SK-N-SH (cell line): ENCODE measurements at regions not wholly inside any gene's neighbourhood (a gene's known extent, or its start where the extent isn't known, plus 50 kb on each side); places are given as distances from the start of the nearest gene placed in this dataset.

Source experiments
- CTCF ChIA-PET: fragments of 300-600, 350-600 bp; formaldehyde crosslinking; extraction: SDS; loops from one replicate; lab custom pipeline; 2021; lab: Yijun Ruan, JAX
- POLR2A ChIA-PET: fragments of 350-600 bp; sonication (Branson Sonifier 250); formaldehyde crosslinking; extraction: SDS; loops from one replicate; lab custom pipeline; 2020; ENCODE audit warnings: antibody characterized with exemption, inconsistent platforms; lab: Yijun Ruan, JAX
- DNase-seq: peaks from one replicate; pipeline ENCODE4 v3.0.0; 2012
- H2AFZ ChIP-seq: fragments of 200-600 bp; sonication (generic); 2 replicates; pipeline ENCODE4 v1.8.1; 2016; ENCODE audit warnings: antibody characterized with exemption, mild to moderate bottlenecking, low read depth
- H3F3A ChIP-seq: fragments of 200-600 bp; sonication (generic); replicated peaks from 2 replicates; pipeline ENCODE3; 2016; ENCODE audit warnings: antibody characterized with exemption, mild to moderate bottlenecking; ENCODE audit not compliant: insufficient read depth
- H3K27ac ChIP-seq, 2 experiments: fragments of 200-500 bp in 1 of 2; fragments of 200-600 bp in 1 of 2; sonication (Bioruptor generic) in 1 of 2; sonication (generic), shearing (Covaris generic) in 1 of 2; 2 replicates each; pipeline versions ENCODE4 v1.5.1 to v1.6.1; 2014 to 2016; ENCODE audit warnings: low read depth in 2 of 2, inconsistent platforms in 1 of 2, low read length in 1 of 2, mild to moderate bottlenecking in 1 of 2, mixed read lengths in 1 of 2
- H3K27me3 ChIP-seq: fragments of 200-600 bp; sonication (generic), shearing (Covaris generic); 2 replicates; pipeline ENCODE4 v1.6.1; 2016; ENCODE audit warnings: mixed run types; ENCODE audit not compliant: insufficient read depth
- H3K36me3 ChIP-seq, 2 experiments: fragments of 200-500 bp in 1 of 2; fragments of 200-600 bp in 1 of 2; sonication (Bioruptor generic) in 1 of 2; sonication (generic) in 1 of 2; replicated peaks in 1 of 2; 2 replicates each; pipeline versions ENCODE3 to v1.5.1; 2014 to 2016; ENCODE audit warnings: low read length in 1 of 2, mild to moderate bottlenecking in 1 of 2; ENCODE audit not compliant: insufficient read depth in 2 of 2, control insufficient read depth in 1 of 2
- H3K4me1 ChIP-seq, 2 experiments: fragments of 200-500 bp in 1 of 2; fragments of 200-600 bp in 1 of 2; sonication (Bioruptor generic) in 1 of 2; sonication (generic), shearing (Covaris generic) in 1 of 2; 2 replicates each; pipeline versions ENCODE4 v1.5.1 to v1.6.1; 2014 to 2016; ENCODE audit warnings: low read depth in 1 of 2, low read length in 1 of 2, mixed run types in 1 of 2; ENCODE audit not compliant: insufficient read depth in 2 of 2, control insufficient read depth in 1 of 2
- H3K4me2 ChIP-seq: fragments of 200-600 bp; sonication (generic), shearing (Covaris generic); 2 replicates; pipeline ENCODE4 v1.6.1; 2017; ENCODE audit warnings: mixed run types
- H3K4me3 ChIP-seq, 2 experiments: fragments of 200-500 bp in 1 of 2; fragments of 200-600 bp in 1 of 2; sonication (Bioruptor generic) in 1 of 2; sonication (generic), shearing (Covaris generic) in 1 of 2; 2 replicates each; pipeline versions ENCODE4 v1.5.1 to v1.8.1; 2014 to 2016; ENCODE audit warnings: low read depth in 2 of 2, inconsistent platforms in 1 of 2, low read length in 1 of 2, mild to moderate bottlenecking in 1 of 2, mixed read lengths in 1 of 2, moderate library complexity in 1 of 2
- H3K79me2 ChIP-seq: fragments of 200-600 bp; sonication (generic); 2 replicates; pipeline ENCODE4 v1.8.1; 2017; ENCODE audit warnings: mild to moderate bottlenecking; ENCODE audit not compliant: insufficient read depth
- H3K9ac ChIP-seq: fragments of 200-600 bp; sonication (generic); 2 replicates; pipeline ENCODE4 v1.6.1; 2017; ENCODE audit warnings: mixed run types
- H3K9me2 ChIP-seq: fragments of 200-600 bp; sonication (generic); 2 replicates; pipeline ENCODE4 v1.6.1; 2017; ENCODE audit warnings: mixed run types
- H3K9me3 ChIP-seq: fragments of 200-600 bp; sonication (generic); 2 replicates; pipeline ENCODE4 v1.6.1; 2017; ENCODE audit warnings: mixed run types, mild to moderate bottlenecking, moderate library complexity
- H4K20me1 ChIP-seq: fragments of 200-600 bp; sonication (generic); 2 replicates; pipeline ENCODE4 v1.6.1; 2017; ENCODE audit warnings: mild to moderate bottlenecking, mixed run types; ENCODE audit not compliant: insufficient read depth
- CTCF ChIP-seq: fragments of 200-600 bp; sonication (generic); IDR thresholded peaks from 2 replicates; pipeline ENCODE4 v1.6.1; 2017; ENCODE audit warnings: antibody characterized with exemption, mild to moderate bottlenecking, moderate library complexity
- EP300 ChIP-seq, 2 experiments: IDR thresholded peaks; 2 replicates each; pipeline versions ENCODE4 v1.4.0 to v1.6.1; 2012; ENCODE audit warnings: borderline replicate concordance in 1 of 2, low read depth in 1 of 2, low read length in 1 of 2
- EZH2phosphoT487 ChIP-seq: fragments of 200-600 bp; sonication (generic); IDR thresholded peaks from 2 replicates; pipeline ENCODE4 v1.6.1; 2017; ENCODE audit warnings: low read depth, mixed run types, mild to moderate bottlenecking, antibody characterized with exemption, moderate library complexity, borderline replicate concordance
- FOSL2 ChIP-seq: IDR thresholded peaks from 2 replicates; pipeline ENCODE4 v1.4.0; 2012; ENCODE audit warnings: low read depth, mild to moderate bottlenecking, moderate library complexity, borderline replicate concordance
- FOXJ3 ChIP-seq: sonication (generic); formaldehyde crosslinking; IDR thresholded peaks from 2 replicates; pipeline ENCODE4 v1.5.1; 2020; ENCODE audit warnings: mild to moderate bottlenecking, missing genetic modification reagents
- FOXM1 ChIP-seq: IDR thresholded peaks from 2 replicates; pipeline ENCODE4 v1.4.0; 2012; ENCODE audit warnings: low read depth, mild to moderate bottlenecking
- GABPA ChIP-seq: IDR thresholded peaks from 2 replicates; pipeline ENCODE4 v1.4.0; 2012; ENCODE audit warnings: low read depth, mild to moderate bottlenecking
- GATA2 ChIP-seq: sonication (generic); formaldehyde crosslinking; IDR thresholded peaks from 2 replicates; pipeline ENCODE4 v1.5.0; 2020; ENCODE audit warnings: mild to moderate bottlenecking, missing genetic modification reagents
- MXI1 ChIP-seq: IDR thresholded peaks from 2 replicates; pipeline ENCODE4 v1.6.1; 2012; ENCODE audit warnings: mild to moderate bottlenecking, low read depth, low read length, improper control_type of control experiment
- NFIC ChIP-seq: IDR thresholded peaks from 2 replicates; pipeline ENCODE4 v1.4.0; 2012; ENCODE audit warnings: borderline replicate concordance
- PBX3 ChIP-seq: IDR thresholded peaks from 2 replicates; pipeline ENCODE4; 2012
- POLR2AphosphoS5 ChIP-seq: IDR thresholded peaks from 2 replicates; pipeline ENCODE4 v1.6.1; 2012; ENCODE audit warnings: low read depth, low read length
- RAD21 ChIP-seq: IDR thresholded peaks from 2 replicates; pipeline ENCODE4 v1.6.1; 2012; ENCODE audit warnings: mild to moderate bottlenecking, low read length
- RFX5 ChIP-seq: IDR thresholded peaks from 2 replicates; pipeline ENCODE4 v1.6.1; 2012; ENCODE audit warnings: mild to moderate bottlenecking, improper control_type of control experiment, low read length
- RXRA ChIP-seq: IDR thresholded peaks from 2 replicates; pipeline ENCODE4 v1.4.0; 2012; ENCODE audit warnings: low read depth, mild to moderate bottlenecking, borderline replicate concordance
- SIN3A ChIP-seq: IDR thresholded peaks from 2 replicates; pipeline ENCODE4 v1.6.1; 2012; ENCODE audit warnings: low read depth, mild to moderate bottlenecking, low read length, moderate library complexity, borderline replicate concordance
- SMC3 ChIP-seq: IDR thresholded peaks from 2 replicates; pipeline ENCODE4 v1.6.1; 2012; ENCODE audit warnings: low read depth, low read length, improper control_type of control experiment
- TCF12 ChIP-seq: IDR thresholded peaks from 2 replicates; pipeline ENCODE4 v1.4.0; 2012
- USF2 ChIP-seq: fragments of 150-350 bp; IDR thresholded peaks from 2 replicates; pipeline ENCODE4 v1.6.1; 2017; ENCODE audit warnings: antibody characterized with exemption, low read length, low read depth, borderline replicate concordance
- YY1 ChIP-seq: IDR thresholded peaks from 2 replicates; pipeline ENCODE4 v1.4.0; 2012; ENCODE audit warnings: low read depth, mild to moderate bottlenecking
- WGBS: methylation state at CpG from one replicate; pipeline ENCODE4 v1.1.6; 2017; ENCODE audit warnings: low lambda C conversion rate; 5-methylcytosine and 5-hydroxymethylcytosine counted together
- TF ChIP-seq, protein P1 (sequence below): IDR thresholded peaks from 2 replicates; pipeline ENCODE4 v1.4.0; 2012; ENCODE audit warnings: low read depth, borderline replicate concordance

GRCh38 chr15:29465816-29466215 lies 196.2 kb upstream of the NSMCE3 start:
- ChIA-PET CTCF (no interaction called here), POLR2A (no interaction called here)
- H3K9me2 ChIP-seq, result no peaks in the 10 kb centered on the region
- H3K9ac ChIP-seq, result no peak overlapping the region
- 38% methylated on average over 6 of the region's 6 CpGs for WGBS
- no peaks in the 10 kb centered on the region for H4K20me1 ChIP-seq
- no peak for TF ChIP-seq GABPA
- TF ChIP-seq FOXJ3, result no peak
- TF ChIP-seq PBX3, result no peak
- TF ChIP-seq YY1, result no peak
- no peak for TF ChIP-seq MXI1
- TF ChIP-seq TCF12, result no peak
- no peak for TF ChIP-seq EZH2phosphoT487
- TF ChIP-seq POLR2AphosphoS5, result no peak
- no peak for TF ChIP-seq USF2
- TF ChIP-seq EP300 (IDR thresholded peaks at IDR 0.05; ENCODE audit: borderline replicate concordance in 1 of 2, low read depth in 1 of 2, low read length in 1 of 2), result no peak
- TF ChIP-seq FOXM1, result no peak
- TF ChIP-seq NFIC, result no peak
- no peak for TF ChIP-seq RAD21
- TF ChIP-seq SMC3, result no peak
- TF ChIP-seq, protein P1, sequence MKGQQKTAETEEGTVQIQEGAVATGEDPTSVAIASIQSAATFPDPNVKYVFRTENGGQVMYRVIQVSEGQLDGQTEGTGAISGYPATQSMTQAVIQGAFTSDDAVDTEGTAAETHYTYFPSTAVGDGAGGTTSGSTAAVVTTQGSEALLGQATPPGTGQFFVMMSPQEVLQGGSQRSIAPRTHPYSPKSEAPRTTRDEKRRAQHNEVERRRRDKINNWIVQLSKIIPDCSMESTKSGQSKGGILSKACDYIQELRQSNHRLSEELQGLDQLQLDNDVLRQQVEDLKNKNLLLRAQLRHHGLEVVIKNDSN, result no peak
- no peak for TF ChIP-seq SIN3A
- no peak for TF ChIP-seq GATA2 (CRISPR knock-in tag)
- H3K4me1 ChIP-seq, result no peaks in the 10 kb centered on the region
- no peaks in the 10 kb centered on the region for H3K27me3 ChIP-seq
- no peaks in the 10 kb centered on the region for H3F3A ChIP-seq
- no peaks in the 10 kb centered on the region for H3K36me3 ChIP-seq
- no peaks in the 10 kb centered on the region for H3K79me2 ChIP-seq
- no peak overlapping the region for H3K4me3 ChIP-seq
- no peak for DNase-seq
- no peak overlapping the region for H3K4me2 ChIP-seq
- no peak overlapping the region for H3K27ac ChIP-seq
- H2AFZ ChIP-seq, result no peak overlapping the region
- H3K9me3 ChIP-seq, result no peaks in the 10 kb centered on the region

GRCh38 chr15:29465196-29465595 lies 195.6 kb upstream of the NSMCE3 start:
- H4K20me1 ChIP-seq, result no peaks in the 10 kb centered on the region
- POLR2A ChIA-PET, result no interaction called here
- H3K4me1 ChIP-seq, result no peaks in the 10 kb centered on the region
- H2AFZ ChIP-seq, result no peak overlapping the region
- H3K4me3 ChIP-seq, result no peak overlapping the region
- no peaks in the 10 kb centered on the region for H3K9me2 ChIP-seq
- no peak for DNase-seq
- no peaks in the 10 kb centered on the region for H3K9me3 ChIP-seq
- H3F3A ChIP-seq, result no peaks in the 10 kb centered on the region
- WGBS, result 19% methylated on average over 3 of the region's 3 CpGs
- no peaks in the 10 kb centered on the region for H3K27me3 ChIP-seq
- H3K4me2 ChIP-seq, result no peak overlapping the region
- CTCF ChIA-PET, result interaction anchor here (1.0 kb wide), 1 partner anchor 20 kb away, joined by 3 read pairs; no protein-coding TSS in a partner anchor
- H3K36me3 ChIP-seq, result no peaks in the 10 kb centered on the region
- no peaks in the 10 kb centered on the region for H3K79me2 ChIP-seq
- H3K9ac ChIP-seq, result no peak overlapping the region
- no peak overlapping the region for H3K27ac ChIP-seq
- TF ChIP-seq RXRA, result no peak
- TF ChIP-seq FOXJ3, result no peak
- no peak for TF ChIP-seq GABPA
- no peak for TF ChIP-seq CTCF
- no peak for TF ChIP-seq RFX5
- TF ChIP-seq, protein P1, result no peak
- no peak for TF ChIP-seq EZH2phosphoT487
- no peak for TF ChIP-seq PBX3
- no peak for TF ChIP-seq FOSL2
- no peak for TF ChIP-seq USF2
- TF ChIP-seq EP300 (IDR thresholded peaks at IDR 0.05; ENCODE audit: borderline replicate concordance in 1 of 2, low read depth in 1 of 2, low read length in 1 of 2), result no peak
